Stimulated activated CD8-positive, alpha-beta memory T cell treated with anti-CD3 and anti-CD28 coated beads, Interleukin-12 subunit alpha, Interleukin-12 subunit beta, amount 100 ng/mL, for 1 hour (primary cell): ENCODE measurements at regions not wholly inside any gene's neighbourhood (a gene's known extent, or its start where the extent isn't known, plus 50 kb on each side); places are given as distances from the start of the nearest gene placed in this dataset.

Source experiments
- DNase-seq: peaks from one replicate; pipeline ENCODE4 v3.0.0-alpha.2; 2020; ENCODE audit warnings: low read depth

- no peak for DNase-seq
Observed at GRCh38 chr12:14153803-14154202, 172.4 kb upstream of the GRIN2B start.

- no peak for DNase-seq
Observed at GRCh38 chr12:14156606-14157005, 175.2 kb upstream of the GRIN2B start.

- DNase-seq: no peak
Observed at GRCh38 chr12:14157088-14157747, 175.8 kb upstream of the GRIN2B start.

GRCh38 chr12:14164266-14164665 lies 182.9 kb upstream of the GRIN2B start:
- DNase-seq: no peak

- DNase-seq: peak; percentile 15
Observed at GRCh38 chr12:14167005-14167628, 185.7 kb upstream of the GRIN2B start.

- DNase-seq: no peak
Observed at GRCh38 chr12:14169281-14169680, 187.9 kb upstream of the GRIN2B start.

GRCh38 chr12:14171106-14171505 lies 189.7 kb upstream of the GRIN2B start:
- no peak for DNase-seq

GRCh38 chr12:14175206-14175605 lies 190.3 kb upstream of the ATF7IP start:
- DNase-seq: no peak

- DNase-seq: no peak
Observed at GRCh38 chr12:14185427-14186192, 179.9 kb upstream of the ATF7IP start.

GRCh38 chr12:14186193-14186502 lies 179.3 kb upstream of the ATF7IP start:
- DNase-seq: no peak

- DNase-seq: no peak
Observed at GRCh38 chr12:14187002-14187401, 178.5 kb upstream of the ATF7IP start.

GRCh38 chr12:14187966-14188365 lies 177.5 kb upstream of the ATF7IP start:
- no peak for DNase-seq

GRCh38 chr12:14188744-14189143 lies 176.7 kb upstream of the ATF7IP start:
- DNase-seq: no peak

- DNase-seq: no peak
Observed at GRCh38 chr12:14190694-14191093, 174.8 kb upstream of the ATF7IP start.

- DNase-seq: no peak
Observed at GRCh38 chr12:14191612-14192011, 173.9 kb upstream of the ATF7IP start.

GRCh38 chr12:14193639-14194038 lies 171.8 kb upstream of the ATF7IP start:
- no peak for DNase-seq

- DNase-seq: no peak
Observed at GRCh38 chr12:14194572-14194971, 170.9 kb upstream of the ATF7IP start.

GRCh38 chr12:14199455-14200198 lies 165.9 kb upstream of the ATF7IP start:
- DNase-seq: no peak

GRCh38 chr12:14200598-14200997 lies 164.9 kb upstream of the ATF7IP start:
- DNase-seq: no peak

GRCh38 chr12:14201291-14201690 lies 164.2 kb upstream of the ATF7IP start:
- DNase-seq: no peak

GRCh38 chr12:14207905-14208551 lies 157.5 kb upstream of the ATF7IP start:
- DNase-seq: no peak

GRCh38 chr12:14211947-14212387 lies 153.5 kb upstream of the ATF7IP start:
- DNase-seq: no peak
